WI38 (cell line): ENCODE measurements at regions not wholly inside any gene's neighbourhood (a gene's known extent, or its start where the extent isn't known, plus 50 kb on each side); places are given as distances from the start of the nearest gene placed in this dataset.

Experiments used
- H3K4me3 ChIP-seq: 2 replicates; pipeline ENCODE4 v1.5.1; 2011; ENCODE audit warnings: low read depth, mild to moderate bottlenecking, control low read depth, low read length
- CTCF ChIP-seq: IDR thresholded peaks from 2 replicates; pipeline ENCODE4 v1.5.1; 2012; ENCODE audit warnings: low read depth, mild to moderate bottlenecking, control low read depth, low read length

DNA sequence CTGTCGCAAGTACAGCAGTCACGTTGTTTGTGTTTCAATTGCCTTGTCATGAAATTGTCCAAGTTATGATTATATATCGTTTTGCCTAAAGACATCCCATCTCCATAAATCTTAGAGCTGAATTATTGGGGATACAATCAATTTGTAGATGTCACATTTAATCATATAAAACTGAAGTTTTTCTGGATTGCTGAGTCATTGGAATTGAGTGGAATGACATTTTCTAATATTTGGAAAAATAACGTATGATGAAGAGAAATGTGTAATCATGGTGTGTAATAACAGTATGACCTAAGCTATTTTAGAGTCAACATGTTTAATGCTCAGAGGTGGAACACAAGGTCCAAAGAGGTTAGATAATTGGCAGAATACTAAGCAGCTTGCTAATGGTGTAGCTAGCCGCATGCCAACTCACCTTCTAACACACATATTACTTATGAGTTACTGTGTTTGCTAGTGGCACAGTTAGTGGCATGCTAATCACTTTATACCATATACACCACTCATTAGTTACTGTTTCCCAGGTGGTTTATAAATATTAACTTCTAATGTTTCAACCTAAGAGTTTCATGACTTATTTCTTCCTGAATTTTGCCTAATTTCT is 473.1 kb upstream of the GRAMD2B start:
- H3K4me3 ChIP-seq, result no peak overlapping the region
- TF ChIP-seq CTCF, result no peak

GRCh38 chr5:125961150-125961549 is 462.1 kb upstream of the GRAMD2B start:
- no peak for TF ChIP-seq CTCF
- H3K4me3 ChIP-seq, result no peak overlapping the region

- TF ChIP-seq CTCF, result no peak
- no peak overlapping the region for H3K4me3 ChIP-seq
Measured at GRCh38 chr5:125965577-125965976, 457.6 kb upstream of the GRAMD2B start.

GRCh38 chr5:125967576-125967975 is 455.6 kb upstream of the GRAMD2B start:
- H3K4me3 ChIP-seq, result no peak overlapping the region
- TF ChIP-seq CTCF, result no peak

GRCh38 chr5:125969011-125969813 is 454.0 kb upstream of the GRAMD2B start:
- TF ChIP-seq CTCF, result no peak
- no peak overlapping the region for H3K4me3 ChIP-seq

DNA sequence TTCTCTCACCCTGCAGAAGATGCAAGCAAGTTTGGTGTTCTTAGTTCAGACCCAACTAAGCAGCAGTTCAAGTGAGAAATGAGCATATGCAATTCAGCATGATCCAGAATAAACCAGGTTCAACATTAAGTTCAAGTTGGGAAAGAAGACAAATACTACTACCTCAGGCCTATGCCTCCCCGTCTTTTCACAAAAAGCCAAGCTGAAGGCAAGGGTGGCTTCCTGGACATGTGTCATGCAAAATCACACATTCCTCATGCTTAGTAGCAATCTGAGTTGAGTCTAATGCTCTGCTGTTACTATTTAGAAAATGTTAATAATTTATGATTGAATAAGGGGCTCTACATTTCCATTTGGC is 453.4 kb upstream of the GRAMD2B start:
- no peak overlapping the region for H3K4me3 ChIP-seq
- TF ChIP-seq CTCF, result no peak

GRCh38 chr5:125970631-125971307 is 452.4 kb upstream of the GRAMD2B start:
- no peak for TF ChIP-seq CTCF
- no peak overlapping the region for H3K4me3 ChIP-seq
